ENCODE measurements at regions not wholly inside any gene's neighbourhood (a gene's known extent, or its start where the extent isn't known, plus 50 kb on each side); places are given as distances from the start of the nearest gene placed in this dataset.

DNA sequence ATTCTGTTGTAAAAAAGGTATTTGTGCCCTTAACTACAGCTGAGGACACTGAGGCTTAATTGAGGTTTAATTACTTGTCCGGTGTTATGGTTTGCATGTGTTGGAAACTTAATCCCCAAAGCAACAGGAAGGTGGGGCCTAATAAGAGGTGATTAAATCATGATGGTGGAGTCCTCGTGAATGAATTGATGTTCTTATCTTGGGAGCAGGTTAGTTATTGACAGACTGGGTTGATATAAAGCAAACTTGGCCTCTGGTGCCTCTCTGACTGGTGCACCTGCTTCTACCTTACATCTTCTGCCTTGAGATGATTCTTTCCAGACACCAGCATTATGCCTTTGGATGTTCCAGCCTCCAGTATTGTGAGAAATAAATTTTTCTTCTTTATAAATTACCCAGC is 306.5 kb upstream of the HS3ST5 start:
- TF ChIP-seq POLR2A (IDR thresholded peaks at IDR 0.05; ENCODE audit: low read length) (no peak), GATA1 (IDR thresholded peaks at IDR 0.05; ENCODE audit: low read depth, low read length) (no peak)
